Activated CD8-positive, alpha-beta memory T cell treated with anti-CD3 and anti-CD28 coated beads for 48 hours (primary cell): ENCODE measurements at regions not wholly inside any gene's neighbourhood (a gene's known extent, or its start where the extent isn't known, plus 50 kb on each side); places are given as distances from the start of the nearest gene placed in this dataset.

ENCODE experiments used
- DNase-seq, 3 experiments: peaks; one replicate each; pipeline ENCODE4 v3.0.0-alpha.2; 2020; ENCODE audit warnings: low read depth in 2 of 3, low spot score in 2 of 3

GRCh38 chr19:30318936-30319335 is 53.2 kb upstream of the ZNF536 start:
- DNase-seq: no peak

GRCh38 chr19:30319411-30319810 is 52.8 kb upstream of the ZNF536 start:
- no peak for DNase-seq

GRCh38 chr19:30319876-30320275 is 52.3 kb upstream of the ZNF536 start:
- no peak for DNase-seq

GRCh38 chr19:30320466-30320865 is 51.7 kb upstream of the ZNF536 start:
- no peak for DNase-seq

GRCh38 chr19:30320916-30321315 is 51.3 kb upstream of the ZNF536 start:
- DNase-seq: no peak
